Endometrium (tissue), 2 donors: ENCODE measurements at regions not wholly inside any gene's neighbourhood (a gene's known extent, or its start where the extent isn't known, plus 50 kb on each side); places are given as distances from the start of the nearest gene placed in this dataset.
A peak's percentile ranks its signal among the peaks of the same experiment; 100 is the strongest.

Experiments
- FAIRE-seq: peaks from 2 replicates; lab custom pipeline; 2012; peaks lifted over from hg19 to GRCh38; lab: Jason Lieb, UNC
- donor health status: control.
- donor health status: control.

GRCh38 chr4:163878336-163879121 is 384.0 kb downstream of the TMA16 start:
- no peak for FAIRE-seq

- FAIRE-seq: peak; percentile 48
Measured at GRCh38 chr4:163892417-163892816, 397.9 kb downstream of the TMA16 start.

- no peak for FAIRE-seq
Measured at GRCh38 chr4:163895378-163896005, 401.0 kb downstream of the TMA16 start.

GRCh38 chr4:163901319-163901718 is 406.8 kb downstream of the TMA16 start:
- no peak for FAIRE-seq

- no peak for FAIRE-seq
Measured at GRCh38 chr4:163902417-163902816, 407.9 kb downstream of the TMA16 start.

- FAIRE-seq: no peak
Measured at GRCh38 chr4:163911891-163912290, 417.4 kb downstream of the TMA16 start.

GRCh38 chr4:163913571-163913970 is 419.1 kb downstream of the TMA16 start:
- FAIRE-seq: no peak

- FAIRE-seq: no peak
Measured at GRCh38 chr4:163915896-163916295, 421.4 kb downstream of the TMA16 start.

- FAIRE-seq: no peak
Measured at GRCh38 chr4:163920426-163920825, 425.9 kb downstream of the TMA16 start.

- no peak for FAIRE-seq
Measured at GRCh38 chr4:163922302-163922701, 427.8 kb downstream of the TMA16 start.

GRCh38 chr4:163923092-163923491 is 428.6 kb downstream of the TMA16 start:
- no peak for FAIRE-seq

- FAIRE-seq: no peak
Measured at GRCh38 chr4:163930086-163930485, 435.6 kb downstream of the TMA16 start.

GRCh38 chr4:163932504-163932903 is 438.0 kb downstream of the TMA16 start:
- FAIRE-seq: no peak

- no peak for FAIRE-seq
Measured at GRCh38 chr4:163939597-163939996, 445.1 kb downstream of the TMA16 start.

- no peak for FAIRE-seq
Measured at GRCh38 chr4:163941221-163941905, 446.9 kb downstream of the TMA16 start.

GRCh38 chr4:163948920-163949455 is 454.5 kb downstream of the TMA16 start:
- FAIRE-seq: no peak

GRCh38 chr4:163949976-163950601 is 455.6 kb downstream of the TMA16 start:
- FAIRE-seq: no peak

GRCh38 chr4:163955288-163955687 is 460.8 kb downstream of the TMA16 start:
- no peak for FAIRE-seq

GRCh38 chr4:163958751-163959150 is 464.3 kb downstream of the TMA16 start:
- FAIRE-seq: no peak

- no peak for FAIRE-seq
Measured at GRCh38 chr4:163959932-163960331, 465.4 kb downstream of the TMA16 start.

- no peak for FAIRE-seq
Measured at GRCh38 chr4:163966612-163967011, 472.1 kb downstream of the TMA16 start.

- no peak for FAIRE-seq
Measured at GRCh38 chr4:163967263-163967662, 472.8 kb downstream of the TMA16 start.
